Fibroblast of lung (primary cell): ENCODE measurements at regions not wholly inside any gene's neighbourhood (a gene's known extent, or its start where the extent isn't known, plus 50 kb on each side); places are given as distances from the start of the nearest gene placed in this dataset.

ENCODE experiments used
- DNase-seq, 2 donors: peaks; one replicate each; pipeline versions ENCODE4 v3.0.0 to v3.0.0-alpha.2; 2010; ENCODE audit warnings: low read depth in 2 of 2
- H2AFZ ChIP-seq: 2 replicates; pipeline ENCODE4 v1.5.1; 2012; ENCODE audit warnings: low read length, control low read depth, inconsistent platforms
- H3K27ac ChIP-seq: 2 replicates; pipeline ENCODE4 v1.5.1; 2011; ENCODE audit warnings: low read length, control low read depth; ENCODE audit not compliant: insufficient read depth
- H3K27me3 ChIP-seq: 2 replicates; pipeline ENCODE4 v1.5.1; 2011; ENCODE audit warnings: mild to moderate bottlenecking, low read length; ENCODE audit not compliant: control insufficient read depth, insufficient read depth
- H3K36me3 ChIP-seq: 2 replicates; pipeline ENCODE4 v1.5.1; 2011; ENCODE audit warnings: low read length; ENCODE audit not compliant: control insufficient read depth, insufficient read depth
- H3K4me1 ChIP-seq: 2 replicates; pipeline ENCODE4 v1.5.1; 2011; ENCODE audit warnings: low read length; ENCODE audit not compliant: control insufficient read depth, insufficient read depth; ENCODE audit errors: extremely low read depth
- H3K4me2 ChIP-seq: 2 replicates; pipeline ENCODE4 v1.5.1; 2011; ENCODE audit warnings: low read length, control low read depth; ENCODE audit not compliant: insufficient read depth; ENCODE audit errors: extremely low read depth
- H3K4me3 ChIP-seq, 4 experiments: fragments of 200-600 bp in 1 of 4; sonication (generic) in 1 of 4; replicated peaks in 1 of 4; 2 replicates each; pipeline ENCODE4 v1.5.1; 2011 to 2016; ENCODE audit warnings: low read length in 4 of 4, low read depth in 3 of 4, mild to moderate bottlenecking in 3 of 4, control low read depth in 2 of 4, inconsistent platforms in 1 of 4, mixed read lengths in 1 of 4; ENCODE audit not compliant: insufficient read depth in 1 of 4; ENCODE audit errors: control extremely low read depth in 1 of 4
- H3K79me2 ChIP-seq: 2 replicates; pipeline ENCODE4 v1.5.1; 2012; ENCODE audit warnings: mild to moderate bottlenecking, low read length, inconsistent platforms; ENCODE audit not compliant: control insufficient read depth, insufficient read depth
- H3K9ac ChIP-seq: 2 replicates; pipeline ENCODE4 v1.5.1; 2011; ENCODE audit warnings: mild to moderate bottlenecking, low read length, control low read depth; ENCODE audit not compliant: insufficient read depth
- H3K9me3 ChIP-seq: 2 replicates; pipeline ENCODE4 v1.5.1; 2012; ENCODE audit warnings: low read depth, low read length; ENCODE audit not compliant: control insufficient read depth, insufficient read depth
- H4K20me1 ChIP-seq: 2 replicates; pipeline ENCODE4 v1.5.1; 2011; ENCODE audit warnings: low read length; ENCODE audit not compliant: control insufficient read depth, insufficient read depth; ENCODE audit errors: extremely low read depth
- CTCF ChIP-seq, 2 donors: IDR thresholded peaks in 1 of 2; conservative IDR thresholded peaks in 1 of 2; 1 replicate in 1 of 2; 2 replicates in 1 of 2; pipeline ENCODE4 v1.5.1; 2011 to 2012; ENCODE audit warnings: low read length in 2 of 2, control low read depth in 1 of 2, inconsistent platforms in 1 of 2, low read depth in 1 of 2, mild to moderate bottlenecking in 1 of 2
- EZH2 ChIP-seq: IDR thresholded peaks from 2 replicates; pipeline ENCODE4 v1.5.1; 2012; ENCODE audit warnings: low read length, control low read depth, mild to moderate bottlenecking; ENCODE audit errors: missing control alignments

GRCh38 chr6:170185175-170185978 is 105.5 kb downstream of the DLL1 start:
- no peaks in the 10 kb centered on the region for H3K9me3 ChIP-seq
- H2AFZ ChIP-seq: no peak overlapping the region
- no peak overlapping the region for H3K9ac ChIP-seq
- no peaks in the 10 kb centered on the region for H3K79me2 ChIP-seq
- H3K36me3 ChIP-seq: no peaks in the 10 kb centered on the region
- H4K20me1 ChIP-seq: no peaks in the 10 kb centered on the region
- no peaks in the 10 kb centered on the region for H3K27me3 ChIP-seq
- TF ChIP-seq CTCF (conservative IDR thresholded peaks at IDR 0.05 in 1 of 2, IDR thresholded peaks at IDR 0.05 in 1 of 2; ENCODE audit: low read depth in 1 of 2, low read length in 2 of 2) (no peak), EZH2 (no peak)
- no peak overlapping the region for H3K27ac ChIP-seq
- no peak overlapping the region for H3K4me2 ChIP-seq
- H3K4me3 ChIP-seq: no peak overlapping the region
- no peaks in the 10 kb centered on the region for H3K4me1 ChIP-seq
- no peak for DNase-seq

GRCh38 chr6:170184316-170184715 is 106.6 kb downstream of the DLL1 start:
- no peak overlapping the region for H3K27ac ChIP-seq
- H3K9ac ChIP-seq: no peak overlapping the region
- H3K79me2 ChIP-seq: no peaks in the 10 kb centered on the region
- no peak for DNase-seq
- TF ChIP-seq EZH2: no peak
- TF ChIP-seq CTCF (conservative IDR thresholded peaks at IDR 0.05 in 1 of 2, IDR thresholded peaks at IDR 0.05 in 1 of 2; ENCODE audit: low read depth in 1 of 2, low read length in 2 of 2): no peak
- H3K9me3 ChIP-seq: no peaks in the 10 kb centered on the region
- no peak overlapping the region for H2AFZ ChIP-seq
- H3K4me2 ChIP-seq: no peak overlapping the region
- no peak overlapping the region for H3K4me3 ChIP-seq
- H3K27me3 ChIP-seq: no peaks in the 10 kb centered on the region
- H3K4me1 ChIP-seq: no peaks in the 10 kb centered on the region
- no peaks in the 10 kb centered on the region for H3K36me3 ChIP-seq
- no peaks in the 10 kb centered on the region for H4K20me1 ChIP-seq

GRCh38 chr6:170183521-170183920 is 107.4 kb downstream of the DLL1 start:
- H3K27me3 ChIP-seq: no peaks in the 10 kb centered on the region
- H3K4me3 ChIP-seq: no peak overlapping the region
- H3K27ac ChIP-seq: no peak overlapping the region
- H3K9me3 ChIP-seq: no peaks in the 10 kb centered on the region
- H3K36me3 ChIP-seq: no peaks in the 10 kb centered on the region
- no peak overlapping the region for H2AFZ ChIP-seq
- no peak overlapping the region for H3K9ac ChIP-seq
- TF ChIP-seq CTCF (conservative IDR thresholded peaks at IDR 0.05 in 1 of 2, IDR thresholded peaks at IDR 0.05 in 1 of 2; ENCODE audit: low read depth in 1 of 2, low read length in 2 of 2) (no peak), EZH2 (no peak)
- H3K79me2 ChIP-seq: no peaks in the 10 kb centered on the region
- H4K20me1 ChIP-seq: no peaks in the 10 kb centered on the region
- DNase-seq: no peak
- H3K4me1 ChIP-seq: no peaks in the 10 kb centered on the region
- H3K4me2 ChIP-seq: no peak overlapping the region
